Activated CD8-positive, alpha-beta T cell treated with anti-CD3 and anti-CD28 coated beads for 36 hours (primary cell): ENCODE measurements at regions not wholly inside any gene's neighbourhood (a gene's known extent, or its start where the extent isn't known, plus 50 kb on each side); places are given as distances from the start of the nearest gene placed in this dataset.

Source experiments
- ATAC-seq: fragments of 200-7000 bp; cut with Tn5 transposase; one replicate; pipeline ENCODE4 v1.10.0; 2021; ENCODE audit warnings: mild to moderate bottlenecking, moderate library complexity
- CTCF ChIA-PET: fragments of 350-600 bp; sonication (Branson Sonifier 250); formaldehyde crosslinking; loops from one replicate; lab custom pipeline; 2021; ENCODE audit warnings: antibody characterized with exemption; lab: Charles Lee
- POLR2A ChIA-PET: fragments of 350-600 bp; sonication (Branson Sonifier 250); formaldehyde crosslinking; loops from one replicate; lab custom pipeline; 2021; ENCODE audit warnings: antibody characterized with exemption; lab: Charles Lee
- DNase-seq: peaks from one replicate; pipeline ENCODE4 v3.0.0-alpha.2; 2020
- H3K27ac Mint-ChIP-seq: one replicate; pipeline ENCODE4 v1.8.0; 2021; ENCODE audit warnings: mild to moderate bottlenecking, mixed read lengths
- H3K27me3 Mint-ChIP-seq: one replicate; pipeline ENCODE4 v1.8.0; 2021; ENCODE audit warnings: mixed read lengths
- H3K36me3 Mint-ChIP-seq: one replicate; pipeline ENCODE4 v1.8.0; 2021; ENCODE audit warnings: low read depth, mixed read lengths
- H3K4me1 Mint-ChIP-seq: one replicate; pipeline ENCODE4 v1.8.0; 2021; ENCODE audit warnings: low read depth, mixed read lengths
- H3K4me3 Mint-ChIP-seq: one replicate; pipeline ENCODE4 v1.8.0; 2021; ENCODE audit warnings: mild to moderate bottlenecking, moderate library complexity, mixed read lengths
- H3K9me3 Mint-ChIP-seq: one replicate; pipeline ENCODE4 v1.8.0; 2021; ENCODE audit warnings: mixed read lengths
- CTCF ChIP-seq: fragments of 200-600 bp; IDR thresholded peaks from one replicate; pipeline ENCODE4 v1.8.0; 2022; ENCODE audit warnings: antibody characterized with exemption, mild to moderate bottlenecking
- intact Hi-C: fragments of 100-400 bp; cut with micrococcal nuclease; formaldehyde crosslinking; loops from one replicate; pipeline ENCODE4 v1.10.0; 2022

DNA sequence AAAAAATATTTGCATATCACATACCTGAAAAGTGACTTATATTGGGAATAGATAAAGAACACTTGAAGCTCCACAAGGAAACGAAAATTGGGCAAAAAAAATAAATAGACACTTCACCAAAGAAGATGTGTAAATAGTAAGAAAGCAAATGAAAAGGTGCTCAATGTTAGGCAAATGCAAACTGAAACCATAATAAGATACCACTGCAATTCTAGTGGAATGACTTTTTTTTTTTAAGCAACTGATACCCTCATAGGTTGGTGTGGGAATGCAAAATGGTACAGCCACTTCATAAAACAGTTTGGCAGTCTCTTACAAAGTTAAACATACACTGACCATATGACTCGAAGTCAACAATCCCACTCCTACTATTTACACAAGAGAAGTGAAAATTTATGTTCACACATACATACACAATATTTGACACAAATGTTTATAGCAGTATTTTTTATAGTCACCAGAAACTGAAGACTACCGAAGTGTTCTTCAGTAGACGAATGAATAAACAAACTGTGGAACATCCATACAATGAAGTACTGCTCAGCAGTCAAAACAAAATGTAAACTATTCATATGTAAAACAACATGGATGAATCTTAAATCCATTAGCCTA is 176.3 kb downstream of the ZMAT3 start:
- Mint-ChIP-seq H3K27ac (no peak overlapping the region), H3K4me1 (no peaks in the 10 kb centered on the region), H3K36me3 (no peaks in the 10 kb centered on the region), H3K27me3 (no peaks in the 10 kb centered on the region), H3K9me3 (peaks cover 5% of the 10 kb centered on the region), H3K4me3 (no peak overlapping the region)
- DNase-seq: no peak
- intact Hi-C loops: no loop called here
- TF ChIP-seq CTCF: no peak
- no peak for ATAC-seq
- ChIA-PET CTCF (no interaction called here), POLR2A (no interaction called here)
